ENCODE measurements at regions not wholly inside any gene's neighbourhood (a gene's known extent, or its start where the extent isn't known, plus 50 kb on each side); places are given as distances from the start of the nearest gene placed in this dataset.
A peak's percentile ranks its signal among the peaks of the same experiment; 100 is the strongest.

DNA sequence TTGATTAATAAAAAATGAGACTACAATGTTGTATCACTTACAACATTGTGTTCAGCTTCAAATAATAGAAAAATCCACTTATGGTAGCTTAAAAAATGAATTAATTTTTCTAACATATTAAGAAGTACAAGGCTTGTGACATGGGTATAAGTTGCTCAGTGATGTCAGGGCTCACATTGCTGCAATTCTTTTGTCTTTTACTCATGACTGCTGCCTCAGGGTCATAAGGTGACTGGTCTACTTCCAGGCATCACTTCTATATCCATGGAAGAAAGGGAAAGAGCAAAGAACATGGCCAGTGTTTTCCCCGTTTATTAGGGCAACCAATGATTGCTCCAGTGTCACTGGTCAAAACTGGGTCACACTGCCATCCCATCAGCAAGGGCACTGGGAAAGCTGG is 295.3 kb downstream of the MAP2K4 start:
- ATAC-seq (replicated peaks) (no peak), DNase-seq (no peak)
- H3K4me3 Mint-ChIP-seq, result no peak overlapping the region
- H3K9me3 Mint-ChIP-seq, result peaks cover 20 to 22% of the 10 kb centered on the region in 2 donors
- no peaks in the 10 kb centered on the region for H3K4me1 Mint-ChIP-seq
- H3K27ac Mint-ChIP-seq, result no peak overlapping the region
- peaks cover 0 to 3% of the 10 kb centered on the region in 2 donors for H3K36me3 Mint-ChIP-seq
- no peaks in the 10 kb centered on the region for H3K27me3 Mint-ChIP-seq

DNA sequence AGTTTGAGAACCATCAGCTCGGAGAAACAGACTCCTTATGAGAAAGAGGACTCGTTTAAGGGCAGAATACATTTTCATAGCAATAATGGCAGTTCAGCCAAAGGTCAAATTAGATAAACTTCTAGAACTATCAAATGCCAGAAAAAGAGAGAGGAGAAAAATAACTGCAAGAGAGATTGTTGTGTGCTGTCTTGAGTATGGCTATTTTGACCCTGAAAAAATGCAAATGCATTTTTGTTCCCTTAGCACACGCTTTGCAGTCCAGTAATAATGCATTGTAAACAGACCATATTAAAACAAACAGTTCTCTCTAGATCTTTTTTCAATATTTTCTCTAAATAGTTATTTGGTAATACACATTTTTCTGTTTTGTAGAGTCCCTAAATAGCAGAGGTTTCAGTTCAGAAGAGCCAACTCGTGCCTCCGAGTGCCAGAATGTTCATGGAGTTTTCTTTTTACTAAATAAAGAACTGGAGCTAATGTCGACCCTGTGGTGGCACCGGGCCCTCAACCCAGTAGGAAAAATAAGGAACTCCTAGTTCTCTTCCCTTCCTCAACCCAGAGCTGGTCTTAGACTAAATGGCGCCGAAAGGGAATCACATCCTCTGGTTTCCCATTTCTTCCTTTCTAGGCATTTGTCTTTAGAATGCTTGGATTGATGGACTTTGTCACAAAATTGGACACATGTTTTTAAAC is 298.0 kb downstream of the MAP2K4 start:
- Mint-ChIP-seq H3K4me3 (no peak overlapping the region), H3K27ac (no peak overlapping the region), H3K27me3 (no peaks in the 10 kb centered on the region), H3K4me1 (no peaks in the 10 kb centered on the region), H3K36me3 (no peaks in the 10 kb centered on the region), H3K9me3 (peaks cover 7 to 8% of the 10 kb centered on the region in 2 donors)
- DNase-seq, result no peak
- no peak for ATAC-seq (replicated peaks)

DNA sequence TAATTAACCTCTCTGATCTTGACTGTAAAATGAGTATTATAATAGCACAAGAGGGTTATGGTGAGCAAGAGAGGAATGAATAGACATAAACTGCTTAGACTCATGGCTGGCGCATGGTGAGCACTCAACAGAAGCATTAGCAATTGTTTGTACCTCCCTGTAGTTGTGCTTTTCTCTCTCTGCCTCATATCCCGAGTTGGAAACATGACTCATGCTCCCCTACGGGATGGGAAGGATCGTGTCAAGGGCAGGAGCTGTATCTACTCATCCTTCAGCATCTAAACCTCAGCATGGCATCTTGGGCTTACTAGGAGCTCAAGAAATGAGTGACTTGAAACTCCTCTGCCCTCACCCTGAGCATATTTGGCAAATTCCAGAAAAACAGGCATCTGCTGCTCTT is 299.6 kb downstream of the MAP2K4 start:
- no peak overlapping the region for H3K27ac Mint-ChIP-seq
- no peak overlapping the region for H3K4me3 Mint-ChIP-seq
- H3K36me3 Mint-ChIP-seq, result no peaks in the 10 kb centered on the region
- ATAC-seq (replicated peaks) (no peak), DNase-seq (no peak)
- no peaks in the 10 kb centered on the region for H3K27me3 Mint-ChIP-seq
- peaks cover 0 to 6% of the 10 kb centered on the region in 2 donors for H3K9me3 Mint-ChIP-seq
- H3K4me1 Mint-ChIP-seq, result no peaks in the 10 kb centered on the region

DNA sequence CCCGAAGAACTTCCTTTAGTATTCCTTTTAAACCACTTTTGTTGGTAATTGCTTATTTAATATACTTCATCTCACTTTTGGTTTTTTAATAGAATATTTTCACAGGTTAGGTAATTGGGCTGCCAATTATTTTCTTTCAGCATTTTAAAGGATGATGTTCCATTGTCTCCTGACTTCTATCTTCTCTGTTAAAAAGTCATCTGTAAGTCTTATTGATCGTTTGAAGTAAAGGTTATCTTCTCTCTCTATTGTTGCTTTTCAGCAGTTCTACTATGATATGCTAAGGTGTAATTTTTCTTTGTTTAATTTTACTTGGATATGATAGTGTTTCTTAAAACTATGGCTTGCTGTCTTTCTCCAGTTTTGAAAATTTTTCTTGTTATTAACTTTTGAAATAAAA is 307.5 kb downstream of the MAP2K4 start:
- ATAC-seq (replicated peaks), result no peak
- Mint-ChIP-seq H3K4me1 (no peaks in the 10 kb centered on the region), H3K27ac (no peak overlapping the region), H3K9me3 (peaks cover 15 to 18% of the 10 kb centered on the region in 2 donors), H3K36me3 (peaks cover 0 to 3% of the 10 kb centered on the region in 2 donors), H3K4me3 (no peak overlapping the region), H3K27me3 (no peaks in the 10 kb centered on the region)
- no peak for DNase-seq

DNA sequence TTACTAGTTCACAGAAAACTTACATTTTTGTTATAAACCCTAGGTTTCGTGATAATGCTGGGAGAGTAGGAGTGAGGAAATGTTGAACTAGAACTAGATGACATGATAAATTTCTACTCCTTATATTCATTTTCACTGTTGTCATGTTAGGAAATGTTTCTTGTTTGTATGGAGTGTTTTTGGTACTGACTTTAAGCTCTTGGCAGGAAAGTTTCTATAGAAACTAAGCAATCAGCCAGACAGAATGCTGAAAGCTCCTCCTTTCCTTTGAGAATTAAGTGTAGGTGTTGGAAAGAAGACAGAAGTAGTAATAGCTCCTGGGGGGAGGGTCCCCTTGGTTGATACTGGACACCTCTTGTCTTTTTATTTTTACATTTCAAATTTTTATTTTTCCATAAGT is 309.8 kb downstream of the MAP2K4 start:
- Mint-ChIP-seq H3K36me3 (peaks cover 0 to 3% of the 10 kb centered on the region in 2 donors), H3K4me1 (no peaks in the 10 kb centered on the region), H3K9me3 (peaks cover 15% of the 10 kb centered on the region in 2 donors), H3K27me3 (no peaks in the 10 kb centered on the region), H3K27ac (no peak overlapping the region), H3K4me3 (no peak overlapping the region)
- ATAC-seq (replicated peaks) (no peak), DNase-seq (no peak)

DNA sequence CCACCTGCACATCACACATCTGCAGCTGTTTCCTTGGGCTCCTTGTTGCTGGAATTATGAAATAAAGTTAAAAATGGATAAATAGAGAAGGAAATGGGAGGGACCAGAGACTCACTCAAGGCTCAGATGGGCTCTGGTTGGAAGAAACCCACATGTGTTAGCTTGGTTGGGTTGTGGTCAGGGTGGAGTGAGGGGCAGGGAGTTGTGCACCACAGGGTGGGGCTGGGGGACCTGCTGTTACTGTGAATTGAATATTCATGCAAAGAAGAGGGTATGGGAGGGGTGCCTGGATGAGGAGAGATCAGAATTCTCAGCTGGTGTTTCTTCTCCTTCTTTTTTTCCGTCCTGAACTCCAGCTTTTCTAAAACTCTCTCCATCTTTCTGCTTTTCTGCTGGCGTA is 320.7 kb downstream of the MAP2K4 start:
- no peak overlapping the region for H3K27ac Mint-ChIP-seq
- H3K4me1 Mint-ChIP-seq, result no peaks in the 10 kb centered on the region
- H3K9me3 Mint-ChIP-seq, result peaks cover 0 to 1% of the 10 kb centered on the region in 2 donors
- no peak overlapping the region for H3K4me3 Mint-ChIP-seq
- H3K36me3 Mint-ChIP-seq, result no peaks in the 10 kb centered on the region
- ATAC-seq (replicated peaks) (no peak), DNase-seq (no peak)
- no peaks in the 10 kb centered on the region for H3K27me3 Mint-ChIP-seq

DNA sequence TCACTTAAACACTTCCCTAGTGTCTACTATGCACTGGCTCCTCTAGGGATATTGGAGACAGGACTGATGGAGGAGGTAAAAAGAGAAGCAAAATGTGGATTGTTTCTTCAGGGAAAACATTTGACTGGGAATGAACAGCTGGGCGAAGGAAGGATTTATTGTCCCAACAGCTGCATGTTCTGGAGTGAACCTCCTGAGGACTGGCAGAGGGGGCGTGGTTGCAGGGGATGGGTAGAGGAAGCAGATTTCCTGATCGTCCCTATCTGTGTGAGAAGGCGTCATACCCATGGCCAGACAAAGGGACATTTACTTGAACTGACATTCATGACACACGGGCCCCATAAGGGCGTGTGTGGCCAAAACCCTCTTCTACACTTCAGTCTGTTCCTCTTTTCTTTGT is 321.5 kb downstream of the MAP2K4 start:
- Mint-ChIP-seq H3K36me3 (no peaks in the 10 kb centered on the region), H3K27me3 (no peaks in the 10 kb centered on the region), H3K9me3 (peaks cover 0 to 1% of the 10 kb centered on the region in 2 donors), H3K27ac (no peak overlapping the region), H3K4me3 (no peak overlapping the region), H3K4me1 (no peaks in the 10 kb centered on the region)
- ATAC-seq (replicated peaks) (no peak), DNase-seq (no peak)

DNA sequence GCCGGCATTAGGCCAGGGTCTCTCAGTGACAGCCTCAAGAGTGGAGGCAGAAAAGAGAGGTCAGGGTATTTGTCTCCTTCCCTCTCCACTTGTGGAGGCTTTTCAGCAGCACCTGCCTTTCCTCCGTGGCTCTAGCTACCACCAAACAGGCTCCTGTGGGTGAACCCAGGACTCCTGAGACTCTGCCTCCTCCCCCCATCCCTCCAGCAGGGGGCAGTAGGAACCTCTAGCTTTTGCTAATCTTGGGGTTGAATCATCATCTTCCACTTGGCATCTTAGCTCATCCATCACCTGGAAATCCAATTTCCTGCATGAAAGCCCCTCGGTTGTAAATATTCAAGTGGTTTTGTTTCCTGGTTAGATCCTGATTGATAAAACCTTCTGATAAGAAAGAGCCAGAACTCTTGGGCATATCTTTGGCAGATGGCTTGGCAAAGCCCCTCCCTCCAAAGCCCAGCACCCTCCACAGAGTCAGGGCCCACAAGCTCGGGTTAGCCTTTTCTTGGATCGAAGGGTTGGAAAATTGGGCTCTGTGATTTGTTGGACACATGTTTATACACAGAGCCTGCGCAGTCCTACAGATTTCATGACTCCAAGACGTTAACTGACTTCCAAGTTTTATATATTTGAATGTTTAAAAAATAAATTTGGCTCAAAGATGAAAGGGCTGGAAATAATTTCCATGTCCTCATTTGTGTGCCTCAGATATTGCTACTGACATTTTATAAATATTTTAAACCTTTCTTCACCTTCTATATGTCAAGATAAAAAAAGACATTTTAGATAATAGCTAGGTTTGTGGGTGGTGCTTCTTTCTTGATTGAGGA is 322.1 kb downstream of the MAP2K4 start:
- no peaks in the 10 kb centered on the region for H3K4me1 Mint-ChIP-seq
- H3K27me3 Mint-ChIP-seq, result no peaks in the 10 kb centered on the region
- ATAC-seq (replicated peaks) (peak; percentile 38 to 45), DNase-seq (no peak)
- H3K27ac Mint-ChIP-seq, result no peak overlapping the region
- H3K36me3 Mint-ChIP-seq, result no peaks in the 10 kb centered on the region
- H3K4me3 Mint-ChIP-seq, result no peak overlapping the region
- peaks cover 0 to 1% of the 10 kb centered on the region in 2 donors for H3K9me3 Mint-ChIP-seq

DNA sequence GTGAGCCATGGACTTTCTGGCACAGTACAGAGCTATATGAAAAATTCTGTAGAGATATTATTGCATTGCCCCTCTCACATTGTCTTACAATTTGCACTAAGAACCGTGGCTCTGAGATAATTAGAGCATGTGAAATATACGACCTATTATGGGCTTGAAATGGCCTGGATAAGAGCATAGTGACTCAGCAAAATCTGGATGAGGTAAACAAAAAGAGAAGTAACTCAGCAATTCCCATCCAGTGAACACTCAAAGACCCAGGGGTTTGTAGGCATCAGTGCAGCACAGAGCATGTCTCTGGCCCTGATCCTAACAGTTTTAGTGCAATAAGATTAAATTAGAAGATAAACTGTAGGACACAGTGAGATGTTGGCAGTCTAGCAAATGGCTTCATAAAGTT is 317.2 kb upstream of the MYOCD start:
- H3K4me3 Mint-ChIP-seq, result no peak overlapping the region
- H3K36me3 Mint-ChIP-seq, result no peaks in the 10 kb centered on the region
- ATAC-seq (replicated peaks), result no peak
- H3K27ac Mint-ChIP-seq, result no peak overlapping the region
- DNase-seq, result no peak
- no peaks in the 10 kb centered on the region for H3K27me3 Mint-ChIP-seq
- H3K4me1 Mint-ChIP-seq, result no peaks in the 10 kb centered on the region
- peaks cover 0 to 2% of the 10 kb centered on the region in 2 donors for H3K9me3 Mint-ChIP-seq

DNA sequence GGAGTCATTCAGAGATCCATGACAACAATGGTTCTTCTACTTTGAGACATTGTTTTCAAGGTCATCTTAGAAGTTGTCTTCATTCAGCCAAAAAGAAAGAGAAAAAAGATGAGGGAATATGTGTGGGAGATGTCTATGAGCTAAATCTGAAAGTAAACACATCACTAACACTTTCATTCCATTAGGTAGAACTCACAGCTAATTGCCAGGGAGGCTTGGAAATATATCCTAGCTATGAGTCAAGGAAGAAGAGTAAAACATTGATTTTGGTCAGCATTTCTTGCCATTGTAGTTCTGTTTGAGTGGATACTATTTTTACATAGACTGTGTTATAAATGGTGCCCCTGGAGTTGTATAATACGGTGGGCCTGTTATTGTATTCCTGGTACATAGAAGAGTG is 316.4 kb upstream of the MYOCD start:
- DNase-seq, result no peak
- Mint-ChIP-seq H3K4me1 (no peaks in the 10 kb centered on the region), H3K27ac (no peak overlapping the region), H3K4me3 (no peak overlapping the region), H3K27me3 (no peaks in the 10 kb centered on the region), H3K36me3 (no peaks in the 10 kb centered on the region), H3K9me3 (peaks cover 0 to 2% of the 10 kb centered on the region in 2 donors)
- ATAC-seq (replicated peaks), result no peak

DNA sequence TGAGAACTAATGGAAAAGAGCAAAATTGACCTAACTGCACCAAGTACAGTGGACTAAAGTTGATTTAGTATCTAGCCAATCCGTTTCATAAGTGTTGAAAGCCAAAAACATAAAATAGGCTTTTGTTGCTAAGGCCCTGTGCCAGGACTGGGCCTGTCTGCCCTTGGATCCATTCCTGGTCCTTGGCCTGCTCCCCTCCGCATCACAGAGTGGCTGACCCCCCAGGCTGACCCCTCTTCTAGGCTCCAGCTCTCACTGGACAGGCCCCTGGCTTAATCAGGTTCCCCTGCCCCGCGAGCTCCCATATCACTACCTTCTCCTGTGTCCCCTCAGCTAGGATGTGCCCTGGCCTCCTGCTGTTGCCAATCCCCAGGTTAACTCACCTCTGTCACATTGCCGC is 313.6 kb upstream of the MYOCD start:
- no peaks in the 10 kb centered on the region for H3K27me3 Mint-ChIP-seq
- ATAC-seq (replicated peaks) (no peak), DNase-seq (no peak)
- no peaks in the 10 kb centered on the region for H3K36me3 Mint-ChIP-seq
- H3K9me3 Mint-ChIP-seq, result peaks cover 3 to 7% of the 10 kb centered on the region in 2 donors
- no peak overlapping the region for H3K4me3 Mint-ChIP-seq
- no peak overlapping the region for H3K27ac Mint-ChIP-seq
- no peaks in the 10 kb centered on the region for H3K4me1 Mint-ChIP-seq

DNA sequence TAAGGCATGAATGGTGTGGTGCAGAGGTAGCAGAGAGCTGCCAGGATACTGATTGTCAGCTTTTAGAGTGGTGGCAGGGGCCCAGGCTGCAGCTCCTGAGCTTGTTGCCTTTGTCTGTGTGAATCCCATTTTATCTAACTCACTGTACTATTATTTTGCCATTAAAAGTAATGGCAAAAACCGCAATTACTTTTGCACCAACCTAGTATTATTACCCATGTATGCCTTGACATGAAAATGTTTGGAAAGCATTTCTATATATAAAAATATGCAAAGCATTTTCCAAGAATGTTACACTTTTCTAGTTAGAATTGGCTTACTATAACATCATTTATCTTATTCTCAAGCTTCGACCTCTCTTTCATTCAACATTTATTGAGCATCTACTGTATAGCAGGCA is 308.1 kb upstream of the MYOCD start:
- Mint-ChIP-seq H3K27me3 (no peaks in the 10 kb centered on the region), H3K4me1 (no peaks in the 10 kb centered on the region), H3K27ac (no peak overlapping the region), H3K36me3 (no peaks in the 10 kb centered on the region), H3K9me3 (peaks cover 6 to 7% of the 10 kb centered on the region in 2 donors), H3K4me3 (no peak overlapping the region)
- ATAC-seq (replicated peaks) (no peak), DNase-seq (no peak)

DNA sequence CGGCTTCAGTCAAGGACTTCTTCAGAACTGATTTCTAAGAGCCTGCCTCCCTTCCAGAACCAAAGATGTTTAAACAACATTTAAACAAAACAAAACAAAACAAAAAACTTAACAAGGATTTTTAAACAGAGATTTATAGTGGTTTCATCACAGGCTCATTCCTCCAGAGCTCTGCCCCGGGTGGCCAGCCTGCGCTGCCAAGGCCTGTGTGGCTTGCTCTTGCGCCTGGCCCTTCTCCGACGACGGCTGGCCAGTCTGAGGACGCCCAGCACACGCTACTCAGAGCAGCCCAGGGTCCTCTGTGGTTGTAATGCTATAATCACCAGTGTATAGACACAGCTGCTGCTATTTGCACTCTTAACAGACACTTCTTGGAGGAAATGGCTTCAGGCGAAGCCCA is 307.2 kb upstream of the MYOCD start:
- DNase-seq, result no peak
- Mint-ChIP-seq H3K4me3 (no peak overlapping the region), H3K9me3 (peaks cover 10 to 11% of the 10 kb centered on the region in 2 donors), H3K4me1 (no peaks in the 10 kb centered on the region), H3K27me3 (no peaks in the 10 kb centered on the region), H3K36me3 (peaks cover 0 to 1% of the 10 kb centered on the region in 2 donors), H3K27ac (no peak overlapping the region)
- ATAC-seq (replicated peaks), result no peak

DNA sequence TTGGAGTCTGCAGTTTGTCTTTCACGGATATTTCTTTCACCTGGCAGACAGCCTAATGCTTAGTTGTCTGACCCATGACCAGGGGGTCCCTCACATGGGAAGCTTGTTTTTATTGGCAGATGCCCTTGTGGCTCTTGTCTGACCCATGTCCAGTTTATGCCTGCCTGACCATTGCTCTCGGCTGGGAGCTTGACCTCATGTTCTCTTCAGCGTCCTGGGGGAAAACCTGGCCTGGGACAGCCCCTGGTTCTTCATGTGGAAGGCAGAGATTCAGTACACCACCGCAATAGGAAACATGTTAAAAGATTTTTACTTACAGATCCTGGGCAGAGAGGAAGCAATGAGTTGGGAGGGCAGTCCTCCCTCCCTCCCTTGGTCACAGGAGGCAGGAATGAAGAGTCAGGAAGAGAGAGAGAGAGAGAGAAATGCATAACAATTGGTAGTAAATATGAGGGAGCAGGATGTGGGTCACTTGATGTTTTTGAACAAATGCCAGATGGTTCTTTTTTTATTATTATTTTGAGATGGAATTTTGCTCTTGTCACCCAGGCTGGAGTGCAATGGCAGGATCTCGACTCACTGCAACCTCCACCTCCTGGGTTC is 302.7 kb upstream of the MYOCD start:
- H3K4me1 Mint-ChIP-seq, result no peaks in the 10 kb centered on the region
- no peak overlapping the region for H3K4me3 Mint-ChIP-seq
- H3K27me3 Mint-ChIP-seq, result no peaks in the 10 kb centered on the region
- peaks cover 0 to 1% of the 10 kb centered on the region in 2 donors for H3K36me3 Mint-ChIP-seq
- no peak overlapping the region for H3K27ac Mint-ChIP-seq
- ATAC-seq (replicated peaks) (no peak), DNase-seq (no peak)
- H3K9me3 Mint-ChIP-seq, result peaks cover 7 to 12% of the 10 kb centered on the region in 2 donors

DNA sequence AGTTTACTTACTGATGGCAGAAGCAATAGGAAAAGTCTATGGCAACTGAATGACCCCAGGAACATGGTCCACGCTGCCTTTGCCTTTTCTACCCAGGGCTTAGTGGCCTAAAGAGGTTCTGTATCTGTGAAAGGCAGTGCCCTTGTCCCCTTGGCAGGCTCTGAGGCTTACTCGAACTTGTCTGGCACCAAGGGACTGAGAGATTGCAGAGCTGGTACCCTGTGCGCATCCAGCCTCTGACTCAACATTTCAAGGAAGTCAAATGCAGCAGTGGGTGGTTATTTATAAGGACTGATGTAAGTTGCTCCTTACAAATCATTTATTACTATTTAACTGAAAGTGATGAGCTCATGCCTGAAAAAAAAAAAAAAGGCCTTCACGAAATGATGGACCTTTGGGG is 299.9 kb upstream of the MYOCD start:
- Mint-ChIP-seq H3K4me1 (no peaks in the 10 kb centered on the region), H3K27ac (no peak overlapping the region), H3K9me3 (peaks cover 6 to 8% of the 10 kb centered on the region in 2 donors), H3K4me3 (no peak overlapping the region), H3K27me3 (no peaks in the 10 kb centered on the region), H3K36me3 (peaks cover 0 to 1% of the 10 kb centered on the region in 2 donors)
- no peak for ATAC-seq (replicated peaks)
- no peak for DNase-seq
